ENCODE measurements at regions not wholly inside any gene's neighbourhood (a gene's known extent, or its start where the extent isn't known, plus 50 kb on each side); places are given as distances from the start of the nearest gene placed in this dataset.

DNA sequence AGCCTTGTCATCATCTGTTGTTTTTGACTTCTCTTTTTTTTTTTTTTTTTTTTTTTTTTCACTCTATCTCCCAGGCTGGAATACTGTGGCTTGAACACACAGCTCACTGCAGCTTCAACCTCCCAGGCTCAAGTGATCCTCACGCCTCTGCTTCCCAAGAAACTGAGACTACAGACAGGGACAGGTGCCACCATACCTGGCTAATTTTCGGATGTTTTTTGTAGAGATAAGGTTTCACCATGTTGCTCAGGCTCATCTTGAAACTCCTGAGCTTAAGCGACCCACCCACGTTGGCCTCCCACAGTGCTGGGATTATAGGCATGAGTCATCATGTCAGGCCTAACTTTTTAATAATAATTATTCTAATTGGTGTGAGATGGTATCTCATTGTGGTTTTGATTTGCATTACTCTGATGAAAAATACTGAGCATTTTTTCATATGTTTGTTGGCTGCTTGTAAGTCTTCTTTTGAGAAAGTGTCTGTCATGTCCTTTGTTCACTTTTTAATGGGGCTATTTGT is 51.3 kb upstream of the OR9G4 start:
- TF ChIP-seq, protein P1, sequence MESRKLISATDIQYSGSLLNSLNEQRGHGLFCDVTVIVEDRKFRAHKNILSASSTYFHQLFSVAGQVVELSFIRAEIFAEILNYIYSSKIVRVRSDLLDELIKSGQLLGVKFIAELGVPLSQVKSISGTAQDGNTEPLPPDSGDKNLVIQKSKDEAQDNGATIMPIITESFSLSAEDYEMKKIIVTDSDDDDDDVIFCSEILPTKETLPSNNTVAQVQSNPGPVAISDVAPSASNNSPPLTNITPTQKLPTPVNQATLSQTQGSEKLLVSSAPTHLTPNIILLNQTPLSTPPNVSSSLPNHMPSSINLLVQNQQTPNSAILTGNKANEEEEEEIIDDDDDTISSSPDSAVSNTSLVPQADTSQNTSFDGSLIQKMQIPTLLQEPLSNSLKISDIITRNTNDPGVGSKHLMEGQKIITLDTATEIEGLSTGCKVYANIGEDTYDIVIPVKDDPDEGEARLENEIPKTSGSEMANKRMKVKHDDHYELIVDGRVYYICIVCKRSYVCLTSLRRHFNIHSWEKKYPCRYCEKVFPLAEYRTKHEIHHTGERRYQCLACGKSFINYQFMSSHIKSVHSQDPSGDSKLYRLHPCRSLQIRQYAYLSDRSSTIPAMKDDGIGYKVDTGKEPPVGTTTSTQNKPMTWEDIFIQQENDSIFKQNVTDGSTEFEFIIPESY (IDR thresholded peaks at IDR 0.05; ENCODE audit: extremely low read depth, insufficient replicate concordance, low read length): no peak
- H3K4me3 ChIP-seq (replicated peaks in 1 of 2; ENCODE audit: low read depth in 1 of 2, low read length in 2 of 2): no peak overlapping the region

More for the DNA sequence above, 51.3 kb upstream of the OR9G4 start:
- no peak for ATAC-seq
- Histone ChIP-seq H3K4me2 (ENCODE audit: low read length) (no peak overlapping the region), H3K27ac (ENCODE audit: low read depth, low read length) (no peak overlapping the region), H3K9ac (ENCODE audit: low read length) (no peak overlapping the region), H4K20me1 (ENCODE audit: insufficient read depth) (no peaks in the 10 kb centered on the region), H3K79me2 (ENCODE audit: insufficient read depth, low read length) (no peaks in the 10 kb centered on the region), H3K4me1 (ENCODE audit: control insufficient read depth in 1 of 2, insufficient read depth in 2 of 2, low read length in 2 of 2) (no peaks in the 10 kb centered on the region), H3K27me3 (ENCODE audit: insufficient read depth, low read length) (no peaks in the 10 kb centered on the region), H2AFZ (ENCODE audit: low read depth, low read length, poor library complexity, severe bottlenecking) (no peak overlapping the region), H3K9me2 (ENCODE audit: insufficient read depth) (no peaks in the 10 kb centered on the region), H3K36me3 (ENCODE audit: control insufficient read depth in 1 of 2, insufficient read depth in 2 of 2, low read length in 2 of 2) (no peaks in the 10 kb centered on the region), H3K9me3 (ENCODE audit: control insufficient read depth in 1 of 2, insufficient read depth in 1 of 2, low read depth in 1 of 2, low read length in 2 of 2) (peaks cover 0 to 2% of the 10 kb centered on the region in 2 experiments; a peak in 1 of 4 replicates)
- BruUV-seq (replicated peaks): no TSS peak
- POLR2A ChIA-PET: no interaction called here
- RAD21 ChIA-PET (ENCODE audit: low non-redundant PET in 1 of 2, low total read pairs in 2 of 2, uncharacterized antibody in 2 of 2, unreplicated experiment in 2 of 2): no interaction called here
- CTCF ChIA-PET: no interaction called here
- intact Hi-C loops (cut with micrococcal nuclease): loop anchor here (10.0 kb wide), 1 partner anchor 1075 kb away; a partner anchor contains a TSS
- DNase-seq (ENCODE audit: low read depth, low spot score): no peak

All from HCT116 (cell line).